GM12892 (cell line): ENCODE measurements at regions not wholly inside any gene's neighbourhood (a gene's known extent, or its start where the extent isn't known, plus 50 kb on each side); places are given as distances from the start of the nearest gene placed in this dataset.

Experiments used
- POLR2A ChIP-seq: IDR thresholded peaks from 2 replicates; pipeline ENCODE4 v1.6.1; 2011; ENCODE audit warnings: low read depth, low read length, control low read depth
- POLR2AphosphoS5 ChIP-seq: IDR thresholded peaks from 2 replicates; pipeline ENCODE4 v1.6.1; 2011; ENCODE audit warnings: low read depth, low read length, control low read depth
- TAF1 ChIP-seq: IDR thresholded peaks from 2 replicates; pipeline ENCODE4 v1.6.1; 2011; ENCODE audit warnings: low read depth, mild to moderate bottlenecking, control low read depth, low read length, borderline replicate concordance

- TF ChIP-seq POLR2AphosphoS5 (no peak), POLR2A (no peak), TAF1 (no peak)
Observed at GRCh38 chr3:27930052-27930602, 208.0 kb upstream of the EOMES start.
